Prostate gland (tissue), 2 donors: ENCODE measurements at regions not wholly inside any gene's neighbourhood (a gene's known extent, or its start where the extent isn't known, plus 50 kb on each side); places are given as distances from the start of the nearest gene placed in this dataset.

ENCODE experiments used
- DNase-seq: peaks from one replicate; pipeline ENCODE4 v3.0.0-alpha.2; 2019; ENCODE audit warnings: low spot score
- H3K27ac ChIP-seq, 2 donors: fragments of 200-600 bp; sonication (generic); 2 replicates each; pipeline ENCODE4 v1.5.1; 2017 to 2019
- H3K27me3 ChIP-seq: fragments of 200-600 bp; sonication (generic); replicated peaks from 2 replicates; pipeline ENCODE4 v1.5.1; 2019; ENCODE audit not compliant: insufficient read depth
- H3K36me3 ChIP-seq, 2 donors: fragments of 200-600 bp; sonication (generic); 1 replicate in 1 of 2; 2 replicates in 1 of 2; pipeline versions ENCODE4 v1.5.1 to v1.8.1; 2017 to 2019
- H3K4me1 ChIP-seq: fragments of 200-600 bp; sonication (generic); replicated peaks from 2 replicates; pipeline ENCODE4 v1.5.1; 2019
- H3K4me3 ChIP-seq, 2 donors: fragments of 200-600 bp; sonication (generic); 2 replicates each; pipeline ENCODE4 v1.5.1; 2017 to 2019
- H3K9me3 ChIP-seq: fragments of 200-600 bp; sonication (generic); 2 replicates; pipeline ENCODE4 v1.5.1; 2017
- CTCF ChIP-seq, 4 experiments: fragments of 200-600 bp in 2 of 4; fragments of 450-650 bp in 2 of 4; sonication (generic) in 2 of 4; IDR thresholded peaks; 1 replicate in 3 of 4; 2 replicates in 1 of 4; pipeline ENCODE4 v1.5.1; 2016 to 2019; ENCODE audit warnings: antibody characterized with exemption in 4 of 4, mild to moderate bottlenecking in 2 of 4, moderate library complexity in 2 of 4
- POLR2A ChIP-seq: fragments of 450-650 bp; IDR thresholded peaks from one replicate; pipeline ENCODE4 v1.6.1; 2016; ENCODE audit warnings: antibody characterized with exemption, mild to moderate bottlenecking
- POLR2AphosphoS5 ChIP-seq: sonication (generic); formaldehyde crosslinking; IDR thresholded peaks from one replicate; pipeline ENCODE4 v1.6.1; 2017; ENCODE audit warnings: antibody characterized with exemption
- WGBS: methylation state at CpG from one replicate; pipeline ENCODE4 v1.1.5; 2018; 5-methylcytosine and 5-hydroxymethylcytosine counted together
- intact Hi-C: fragments of 100-400 bp; cut with DNase I; formaldehyde crosslinking; loops from one replicate; pipeline ENCODE4 v1.14.2; 2022

GRCh38 chr5:54696346-54696745 is 178.8 kb downstream of the SNX18 start:
- DNase-seq, result no peak
- Histone ChIP-seq H3K4me1 (no peaks in the 10 kb centered on the region), H3K27ac (no peak overlapping the region), H3K36me3 (no peaks in the 10 kb centered on the region), H3K4me3 (no peak overlapping the region), H3K9me3 (no peaks in the 10 kb centered on the region), H3K27me3 (no peaks in the 10 kb centered on the region)
- intact Hi-C loops, result no loop called here
- 40% methylated on average over 3 of the region's 3 CpGs for WGBS
- no peak for TF ChIP-seq POLR2A
- no peak for TF ChIP-seq POLR2AphosphoS5
- no peak for TF ChIP-seq CTCF (IDR thresholded peaks at IDR 0.05)

- no peak for DNase-seq
- 94% methylated on average over 5 of the region's 5 CpGs for WGBS
Measured at GRCh38 chr5:54695198-54695966, 177.8 kb downstream of the SNX18 start.

GRCh38 chr5:54693936-54694657 is 176.5 kb downstream of the SNX18 start:
- H3K4me1 ChIP-seq, result no peaks in the 10 kb centered on the region
- DNase-seq, result no peak
- intact Hi-C loops, result no loop called here
- no peaks in the 10 kb centered on the region for H3K36me3 ChIP-seq
- H3K27me3 ChIP-seq, result no peaks in the 10 kb centered on the region
- H3K27ac ChIP-seq, result no peak overlapping the region
- no peaks in the 10 kb centered on the region for H3K9me3 ChIP-seq
- 76% methylated on average over 7 of the region's 7 CpGs for WGBS
- H3K4me3 ChIP-seq, result no peak overlapping the region
- TF ChIP-seq POLR2A, result no peak
- TF ChIP-seq POLR2AphosphoS5, result no peak
- no peak for TF ChIP-seq CTCF (IDR thresholded peaks at IDR 0.05)

More at GRCh38 chr5:54695198-54695966, 177.8 kb downstream of the SNX18 start:
- intact Hi-C loops, result no loop called here
- Histone ChIP-seq H3K27me3 (no peaks in the 10 kb centered on the region), H3K27ac (no peak overlapping the region), H3K4me3 (no peak overlapping the region), H3K36me3 (no peaks in the 10 kb centered on the region), H3K9me3 (no peaks in the 10 kb centered on the region), H3K4me1 (no peaks in the 10 kb centered on the region)
- TF ChIP-seq CTCF (IDR thresholded peaks at IDR 0.05) (no peak), POLR2A (no peak), POLR2AphosphoS5 (no peak)

GRCh38 chr5:54692631-54693030 is 175.1 kb downstream of the SNX18 start:
- Histone ChIP-seq H3K4me1 (no peaks in the 10 kb centered on the region), H3K4me3 (no peak overlapping the region), H3K36me3 (no peaks in the 10 kb centered on the region), H3K27ac (no peak overlapping the region), H3K27me3 (no peaks in the 10 kb centered on the region), H3K9me3 (no peaks in the 10 kb centered on the region)
- intact Hi-C loops, result no loop called here
- no peak for TF ChIP-seq POLR2A
- TF ChIP-seq POLR2AphosphoS5, result no peak
- no peak for TF ChIP-seq CTCF (IDR thresholded peaks at IDR 0.05)
- DNase-seq, result no peak
- WGBS, result 65% methylated on average over 4 of the region's 4 CpGs

- intact Hi-C loops, result no loop called here
- H3K4me3 ChIP-seq, result no peak overlapping the region
Measured at GRCh38 chr5:54691656-54692055, 174.1 kb downstream of the SNX18 start.

More at GRCh38 chr5:54691656-54692055, 174.1 kb downstream of the SNX18 start:
- H3K27me3 ChIP-seq, result no peaks in the 10 kb centered on the region
- no peaks in the 10 kb centered on the region for H3K9me3 ChIP-seq
- TF ChIP-seq POLR2A, result no peak
- TF ChIP-seq POLR2AphosphoS5, result no peak
- TF ChIP-seq CTCF (IDR thresholded peaks at IDR 0.05), result no peak
- H3K27ac ChIP-seq, result no peak overlapping the region
- 93% methylated on average over 3 of the region's 3 CpGs for WGBS
- no peaks in the 10 kb centered on the region for H3K36me3 ChIP-seq
- no peak for DNase-seq
- no peaks in the 10 kb centered on the region for H3K4me1 ChIP-seq
